Activated effector memory CD4-positive, alpha-beta T cell treated with Interleukin-2 at 50 U/mL for 16 hours (primary cell): ENCODE measurements at regions not wholly inside any gene's neighbourhood (a gene's known extent, or its start where the extent isn't known, plus 50 kb on each side); places are given as distances from the start of the nearest gene placed in this dataset.

Experiments used
- DNase-seq: peaks from one replicate; pipeline ENCODE4 v3.0.0-alpha.2; 2020

DNA sequence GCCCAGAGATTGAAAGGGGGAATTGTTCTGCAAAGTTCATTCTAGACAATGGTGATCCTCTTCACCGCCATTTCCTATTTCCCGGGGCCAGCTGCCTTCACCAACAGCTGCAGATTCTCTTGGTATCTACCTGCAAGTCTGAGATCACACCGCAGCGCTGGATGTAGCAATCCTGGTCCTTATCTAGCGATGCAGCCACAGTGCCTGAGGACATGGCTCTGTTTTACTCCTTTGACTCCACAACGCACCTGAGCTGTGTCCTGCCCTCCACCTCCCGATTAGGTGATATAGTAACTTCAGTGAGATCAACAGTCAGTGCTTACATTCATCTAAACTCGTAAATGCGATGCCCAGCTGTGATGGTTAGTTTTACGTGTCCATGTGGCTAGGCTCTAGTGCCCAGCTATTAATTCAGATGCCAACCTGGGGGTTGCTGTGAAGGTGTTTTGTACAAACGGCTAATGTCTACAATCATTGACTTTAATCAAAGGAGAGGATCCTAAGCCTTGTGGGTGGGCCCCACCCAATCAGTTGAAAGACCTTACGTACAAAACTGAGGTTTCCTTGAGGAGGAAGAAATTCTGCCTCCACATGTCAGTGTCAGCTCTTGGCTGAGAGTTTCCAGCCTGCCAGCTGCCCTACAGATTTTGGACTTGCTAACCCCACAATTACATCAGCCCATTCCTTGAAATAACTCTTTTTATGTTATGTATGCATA, 189.8 kb downstream of the SH3BP4 start:
- DNase-seq: no peak

DNA sequence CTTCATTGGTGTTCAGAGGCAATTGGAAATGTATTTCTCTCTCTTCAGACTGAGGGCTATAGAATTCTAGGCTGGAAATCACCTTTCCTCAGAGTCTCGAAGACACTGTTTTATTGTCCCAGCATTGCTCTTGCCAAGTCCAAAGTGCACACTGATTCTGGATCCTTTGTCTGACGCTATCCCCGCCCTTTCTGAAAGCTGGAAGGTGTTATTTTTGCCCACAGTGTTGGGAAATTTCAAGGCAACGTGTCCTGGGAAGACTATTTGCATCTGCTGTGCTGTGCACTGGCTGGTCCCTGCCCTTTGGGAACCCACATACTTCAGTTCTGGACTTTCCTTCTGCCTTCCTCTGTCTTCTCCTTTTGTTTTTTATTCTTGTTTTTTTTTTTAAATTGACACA, 190.8 kb downstream of the SH3BP4 start:
- no peak for DNase-seq

DNA sequence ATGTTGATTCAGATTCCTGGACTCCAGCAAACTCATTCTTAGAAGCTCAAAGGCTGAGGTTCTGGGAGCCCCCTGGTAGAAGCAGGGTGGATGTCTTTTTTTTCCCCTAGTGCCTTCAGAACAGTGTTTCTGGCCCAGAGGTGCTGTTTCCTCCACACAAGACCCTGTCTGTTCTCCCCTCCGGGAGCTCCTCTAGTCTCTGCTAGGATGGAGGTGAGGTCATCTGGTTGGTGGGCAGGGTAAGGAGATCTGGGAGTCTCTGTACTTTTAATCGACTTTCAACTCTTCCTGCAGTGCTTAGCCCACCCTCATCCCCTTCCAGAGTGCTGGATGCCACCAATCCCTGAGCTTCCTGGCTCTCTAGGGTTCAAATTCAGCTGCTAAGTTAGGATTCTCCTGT, 192.0 kb downstream of the SH3BP4 start:
- no peak for DNase-seq

DNA sequence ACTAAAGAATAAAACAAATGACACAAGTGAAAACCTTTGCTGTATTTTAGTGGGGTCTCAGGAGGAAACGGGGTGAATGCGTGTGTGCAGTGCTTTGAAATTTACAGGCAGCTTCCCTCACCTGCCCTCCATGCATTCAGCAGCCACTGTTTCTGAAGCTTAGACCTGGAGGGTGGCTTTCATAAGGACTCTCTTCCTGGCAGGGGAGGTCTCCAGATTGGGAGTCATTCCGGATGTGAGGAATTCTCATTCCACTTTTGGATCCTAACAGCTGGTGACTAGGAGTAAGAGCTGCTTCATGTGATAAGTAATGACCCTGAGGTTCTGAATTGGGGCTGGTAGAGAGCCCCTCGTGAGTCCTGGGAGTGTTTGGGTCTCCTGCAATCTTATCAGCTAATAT, 192.5 kb downstream of the SH3BP4 start:
- no peak for DNase-seq

DNA sequence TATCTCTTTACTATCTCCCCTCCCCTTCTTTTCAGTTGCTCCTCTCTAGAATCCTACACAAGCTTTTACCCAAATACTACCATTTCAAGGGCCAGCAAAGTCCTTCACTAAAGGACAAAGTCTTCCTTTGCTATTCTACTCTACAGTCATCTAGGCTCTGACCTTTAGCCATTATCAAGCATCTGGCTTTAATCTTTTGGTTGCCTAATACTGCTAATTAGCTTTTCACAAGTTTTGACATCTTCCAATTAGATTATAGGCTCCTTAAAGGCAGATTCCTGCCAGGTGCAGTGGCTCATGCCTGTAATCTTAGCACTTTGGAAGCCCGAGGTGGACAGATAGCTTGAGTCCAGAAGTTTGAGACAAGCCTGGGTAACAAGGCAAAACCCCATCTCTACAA, 194.4 kb downstream of the SH3BP4 start:
- no peak for DNase-seq

DNA sequence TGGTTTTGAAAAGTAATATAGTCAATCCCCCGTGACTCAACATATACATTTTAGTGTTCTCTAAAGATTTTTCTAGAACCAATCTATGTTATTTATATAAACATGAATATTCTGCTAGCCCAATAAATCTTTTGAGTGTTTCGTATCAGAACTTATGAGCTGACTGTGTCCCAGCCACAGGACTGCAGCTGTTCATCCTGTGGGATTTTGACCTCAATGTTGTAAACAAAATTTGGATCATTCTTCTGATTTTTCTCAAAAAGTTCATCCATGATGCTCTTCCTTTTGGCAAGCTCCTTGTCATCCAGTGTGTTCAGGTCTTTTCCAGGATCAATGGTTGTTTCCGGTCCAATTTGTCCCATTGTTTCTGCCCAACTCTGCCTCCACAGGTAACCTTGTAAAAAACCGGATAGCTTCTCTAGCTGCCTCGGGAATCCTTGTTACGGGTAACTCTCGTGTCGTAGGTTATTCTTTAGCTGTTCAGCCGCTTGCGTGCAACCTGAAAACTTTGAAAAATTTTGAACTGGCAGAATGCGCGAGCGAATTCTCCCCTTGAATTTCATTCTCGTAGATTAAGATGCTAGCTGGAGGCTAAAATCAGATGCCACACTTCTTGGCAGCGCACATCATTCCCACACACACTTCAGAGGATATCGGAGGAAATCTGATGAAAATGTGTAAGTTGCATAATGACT, 195.2 kb downstream of the SH3BP4 start:
- no peak for DNase-seq

DNA sequence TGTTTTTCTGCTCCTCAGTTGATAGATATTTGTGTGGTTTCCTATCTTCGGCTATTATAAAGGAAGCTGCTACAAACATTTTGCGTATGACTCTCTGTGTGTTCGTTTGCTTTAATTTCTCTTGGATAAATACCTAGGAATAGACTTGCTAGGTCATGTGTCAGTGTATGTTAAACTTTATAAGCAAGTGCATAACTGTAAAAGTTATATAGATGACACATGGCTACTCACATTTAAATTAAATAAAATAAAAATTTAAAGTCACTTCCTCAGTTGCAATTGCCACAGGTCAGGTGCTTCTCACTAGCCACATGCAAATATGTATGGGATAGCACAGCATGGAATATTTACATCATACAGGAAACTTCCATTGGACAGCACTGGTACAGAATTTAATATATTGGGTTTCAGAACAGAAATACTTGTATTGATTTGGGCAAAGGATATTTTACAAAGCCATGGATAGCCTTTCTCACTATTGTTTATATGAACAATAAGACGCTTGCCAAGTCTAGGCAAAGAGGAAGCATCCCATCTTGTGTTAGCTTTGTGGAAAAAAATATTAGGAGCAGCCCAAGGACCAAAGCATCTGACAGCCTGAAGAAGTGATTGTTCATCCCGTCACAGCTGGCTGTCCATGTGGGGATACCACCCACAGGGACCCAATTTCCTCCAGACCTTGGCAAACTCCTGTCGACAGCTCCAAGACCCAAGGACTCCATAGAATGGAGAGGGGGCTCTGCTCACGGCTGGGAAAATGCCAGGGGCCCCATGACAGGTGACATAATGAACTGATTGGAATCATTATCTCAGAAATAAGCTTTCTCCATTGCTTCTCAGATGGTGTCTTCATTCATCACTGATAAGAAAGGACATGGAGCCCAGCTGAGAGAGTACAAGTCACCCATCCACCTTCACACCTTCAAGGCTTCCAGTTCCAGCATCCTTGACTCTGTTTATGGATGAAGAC, 196.7 kb downstream of the SH3BP4 start:
- no peak for DNase-seq

DNA sequence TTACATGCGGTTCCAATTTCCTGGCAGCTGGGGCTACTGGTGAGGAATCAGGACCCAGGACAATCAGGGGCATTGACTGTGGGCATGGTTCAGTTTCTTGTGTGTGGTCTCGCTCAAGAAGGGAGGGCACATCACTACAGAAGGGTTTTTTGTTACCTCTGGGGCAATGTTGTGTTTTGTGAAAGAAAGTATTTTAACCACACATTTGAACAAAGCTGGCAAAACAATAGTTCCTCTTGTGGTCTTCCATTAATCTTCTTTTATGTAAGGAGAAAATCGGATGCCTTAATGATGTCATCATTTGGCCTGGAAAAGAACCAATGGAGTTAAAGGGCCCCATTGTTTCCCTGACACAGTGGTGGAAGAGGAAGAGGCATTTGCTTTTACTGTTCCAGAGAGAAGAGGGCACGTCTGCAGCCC, 197.4 kb downstream of the SH3BP4 start:
- no peak for DNase-seq

DNA sequence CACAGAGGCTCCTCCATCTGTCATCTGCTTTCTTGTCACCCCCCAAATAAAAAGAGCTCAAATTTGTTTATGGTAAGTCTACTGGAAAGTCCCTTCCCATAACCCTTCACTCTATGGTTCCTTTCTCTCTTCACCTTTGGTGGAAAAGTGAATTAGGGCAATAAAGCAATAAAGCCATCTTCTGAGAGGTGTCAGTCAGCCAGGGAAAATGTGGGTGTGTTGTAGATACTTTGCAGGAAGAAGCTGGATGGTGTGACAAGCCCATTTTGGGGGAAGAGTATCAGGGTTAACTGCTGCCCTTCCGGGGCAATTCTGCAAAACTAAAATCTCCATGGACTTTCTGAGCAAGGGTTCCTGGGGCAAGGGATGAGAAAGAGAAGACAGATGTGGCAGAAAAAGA, 197.9 kb downstream of the SH3BP4 start:
- no peak for DNase-seq

DNA sequence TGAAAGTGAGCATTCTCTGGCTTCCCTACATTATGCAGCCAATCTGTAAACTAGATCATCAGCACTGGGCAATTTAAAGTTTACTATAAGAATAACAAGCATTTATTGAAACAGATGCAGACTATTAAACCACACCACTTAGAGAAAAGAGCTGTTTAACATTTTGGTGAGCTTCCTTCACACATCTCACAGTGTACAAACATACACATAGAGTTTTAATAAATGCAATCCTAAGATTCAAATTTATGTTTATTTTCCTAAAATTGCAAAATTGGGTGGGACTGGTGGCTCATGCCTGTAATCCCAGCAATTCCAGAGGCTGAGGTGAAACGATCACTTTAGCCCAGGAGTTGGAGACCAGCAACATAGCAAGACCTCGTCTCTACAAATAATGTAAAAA, 199.3 kb downstream of the SH3BP4 start:
- DNase-seq: no peak

DNA sequence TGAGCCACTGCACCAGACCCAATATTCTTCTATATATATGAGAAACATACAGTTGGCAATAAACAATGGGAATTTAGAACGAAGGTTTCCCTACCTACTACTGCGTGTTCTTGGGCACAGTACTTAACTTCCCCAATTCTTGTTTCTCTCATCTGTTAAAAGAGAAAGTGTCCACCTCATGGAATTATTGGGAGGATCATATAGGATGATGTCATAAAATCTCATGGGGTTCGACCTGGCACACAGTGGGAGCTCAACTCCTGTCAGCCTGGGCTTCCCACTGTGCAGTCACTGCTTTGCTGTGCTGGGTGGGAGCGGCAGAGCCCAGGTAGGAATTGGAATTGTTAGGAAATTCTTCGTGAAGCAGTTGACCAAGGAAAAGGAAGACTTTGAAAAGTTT, 203.3 kb downstream of the SH3BP4 start:
- DNase-seq: no peak

DNA sequence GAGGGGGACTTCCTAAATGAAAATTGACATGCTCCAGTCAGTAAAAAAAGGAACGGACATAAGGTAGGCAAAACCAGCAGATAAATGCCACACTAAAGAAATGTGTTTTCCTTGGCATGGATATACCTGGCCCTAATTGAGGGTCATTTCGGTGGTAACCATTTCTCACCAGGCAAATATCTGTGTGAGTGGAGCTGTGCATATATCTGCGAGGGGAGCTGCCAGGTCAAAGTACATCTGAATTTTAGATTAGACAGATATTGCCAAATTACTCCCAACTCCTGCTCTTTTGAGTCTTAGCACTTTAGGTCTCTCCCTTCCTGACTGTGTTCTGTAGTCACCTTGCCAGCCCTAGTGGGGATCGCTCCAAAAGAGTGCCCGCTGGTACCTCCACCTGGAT, 204.2 kb downstream of the SH3BP4 start:
- no peak for DNase-seq

DNA sequence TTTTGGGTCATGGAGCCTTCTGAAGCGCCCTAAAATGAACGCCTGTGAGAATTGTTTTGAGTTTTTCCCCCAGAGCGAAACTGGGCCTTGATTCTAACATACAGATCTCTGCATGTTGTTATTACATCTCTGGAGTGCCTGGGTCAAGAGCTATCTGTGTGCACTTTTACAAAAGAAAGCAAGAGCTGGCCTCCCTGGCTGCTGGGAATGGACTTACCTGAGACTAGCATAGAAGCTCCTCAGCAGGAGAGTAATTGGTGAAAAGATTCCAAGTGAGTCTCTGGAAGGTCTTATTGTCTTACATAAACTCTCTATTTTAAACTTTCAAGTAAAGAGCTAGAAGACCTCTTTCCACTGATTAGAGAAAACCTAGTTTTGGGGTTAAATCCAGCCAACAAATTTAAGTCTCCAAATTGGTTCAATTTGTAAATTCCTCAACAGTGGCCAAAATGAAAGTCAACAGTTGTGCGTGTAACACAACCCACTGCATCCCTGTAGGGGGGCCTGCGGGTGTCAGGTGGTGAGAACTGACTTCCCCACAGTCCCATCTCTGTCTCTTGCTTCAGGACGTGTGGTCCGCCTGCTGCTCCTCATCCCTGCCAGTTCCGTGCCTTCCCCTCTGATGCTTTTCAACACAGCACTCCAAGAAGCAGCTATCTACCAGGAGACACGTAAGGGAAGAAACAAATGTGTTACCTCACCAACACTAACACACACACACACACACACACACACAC, 206.1 kb downstream of the SH3BP4 start:
- no peak for DNase-seq

DNA sequence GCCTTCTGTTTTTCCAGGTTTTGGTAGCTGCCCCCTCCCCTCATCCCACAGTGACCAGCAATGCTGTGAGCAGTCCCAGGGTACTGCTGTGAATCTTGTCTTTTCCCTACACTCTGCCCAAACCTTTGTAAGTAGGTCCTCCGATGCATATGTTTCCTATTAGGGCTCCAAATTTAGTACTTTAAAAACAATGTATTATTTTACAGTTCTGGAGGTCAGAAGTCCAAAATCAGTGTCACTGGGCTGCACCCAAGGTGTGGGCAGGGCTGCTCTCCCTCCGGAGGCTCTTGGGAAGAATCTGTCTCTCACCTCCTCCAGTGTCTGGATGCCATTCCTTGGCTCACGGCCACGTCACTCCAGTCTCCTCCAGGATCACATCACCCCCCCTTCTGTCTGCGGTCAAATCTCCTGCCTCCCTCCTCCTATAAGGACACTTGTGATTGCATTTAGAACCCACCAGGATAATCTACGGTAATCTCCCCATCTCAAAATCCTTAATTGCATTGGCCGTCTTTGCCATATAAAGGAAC, 208.5 kb downstream of the SH3BP4 start:
- no peak for DNase-seq

DNA sequence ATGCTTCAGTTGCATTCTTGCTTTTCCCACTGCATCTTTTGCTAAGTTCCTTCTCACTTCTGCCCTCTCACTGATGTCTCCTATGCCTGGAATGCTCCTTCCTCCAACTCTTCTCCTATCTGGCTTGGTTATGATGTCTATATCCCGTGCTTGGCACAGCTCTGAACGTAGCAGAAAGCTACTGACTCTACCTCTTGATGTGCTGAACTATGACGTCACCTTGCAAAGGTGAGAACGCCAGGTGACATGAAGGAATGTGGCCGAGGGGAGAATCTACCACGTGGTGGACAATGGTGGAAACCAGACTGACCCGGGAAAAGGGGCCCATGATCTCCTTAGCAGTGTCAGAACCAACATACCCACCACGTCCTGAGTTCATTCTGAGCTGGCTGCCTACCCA, 209.7 kb downstream of the SH3BP4 start:
- DNase-seq: no peak

DNA sequence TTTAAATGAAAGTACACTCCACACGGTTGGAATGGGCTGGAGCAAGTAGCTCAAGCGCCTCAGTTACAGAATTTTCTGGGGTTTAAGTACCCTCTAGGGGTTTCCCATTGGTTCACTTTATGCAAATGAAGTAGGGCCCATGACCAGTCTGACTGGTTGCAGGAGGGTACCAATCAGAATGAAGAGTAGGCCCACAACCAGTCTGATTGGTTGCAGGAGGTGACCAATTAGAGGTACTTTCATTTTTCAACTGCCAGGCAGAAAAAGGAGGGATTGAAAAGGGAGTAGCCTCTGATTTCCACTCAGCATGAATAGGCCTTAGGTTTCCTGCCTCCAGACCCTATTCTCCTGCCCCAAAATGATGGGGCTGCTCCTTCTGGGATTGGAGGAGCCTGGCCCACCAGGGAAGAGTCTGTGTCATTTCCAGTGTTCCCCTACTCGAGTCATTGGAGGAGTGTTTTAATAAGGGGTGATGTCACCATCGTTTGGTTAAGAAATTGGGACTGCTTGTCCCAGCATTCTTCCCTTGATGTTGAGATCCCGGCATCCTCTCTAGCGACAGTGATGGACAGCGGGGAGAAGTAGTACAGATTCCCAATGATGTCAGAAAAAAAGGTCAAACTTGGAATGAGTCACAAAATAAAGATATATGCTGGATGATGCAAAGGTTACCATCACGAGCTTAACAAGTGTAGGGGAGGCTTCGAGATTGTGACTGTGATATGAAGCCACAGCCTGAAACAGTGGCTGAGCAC, 210.4 kb downstream of the SH3BP4 start:
- no peak for DNase-seq

DNA sequence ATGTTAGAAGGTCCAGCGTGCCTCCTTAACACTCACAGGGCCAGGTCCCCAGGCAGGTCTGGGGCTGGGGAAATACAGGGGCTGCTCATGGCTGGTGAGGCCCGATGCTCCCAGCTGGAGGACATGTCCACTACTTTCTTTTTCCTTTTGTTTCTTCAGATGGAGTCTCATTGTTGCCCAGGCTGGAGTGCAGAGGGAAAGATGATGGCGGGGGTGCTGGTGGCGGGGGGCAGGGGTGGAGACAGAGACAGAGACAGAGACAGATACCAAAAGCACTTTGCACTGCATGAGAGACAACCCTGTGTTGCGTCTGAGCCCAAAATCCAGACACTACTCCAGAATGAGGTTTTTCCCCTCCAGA, 211.0 kb downstream of the SH3BP4 start:
- DNase-seq: no peak

DNA sequence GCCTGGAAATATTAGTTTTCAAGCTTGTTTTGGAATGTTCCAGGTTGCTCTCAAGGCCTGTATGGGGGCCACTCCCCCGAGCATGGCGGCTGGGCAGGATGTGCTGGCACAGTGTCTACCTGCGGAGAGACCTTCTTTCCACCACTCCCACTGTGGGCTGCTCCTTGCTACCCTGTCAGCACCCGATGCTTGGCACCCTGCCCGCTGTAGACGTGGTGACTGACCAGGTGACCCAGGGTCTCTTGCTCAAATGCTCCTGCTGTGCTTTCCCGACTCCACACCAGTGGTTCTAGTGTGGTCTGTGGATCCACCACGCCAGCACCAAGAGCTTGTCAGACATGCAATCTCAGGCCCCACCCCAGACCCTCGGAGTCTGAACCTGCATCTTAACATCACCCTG, 213.3 kb downstream of the SH3BP4 start:
- no peak for DNase-seq

DNA sequence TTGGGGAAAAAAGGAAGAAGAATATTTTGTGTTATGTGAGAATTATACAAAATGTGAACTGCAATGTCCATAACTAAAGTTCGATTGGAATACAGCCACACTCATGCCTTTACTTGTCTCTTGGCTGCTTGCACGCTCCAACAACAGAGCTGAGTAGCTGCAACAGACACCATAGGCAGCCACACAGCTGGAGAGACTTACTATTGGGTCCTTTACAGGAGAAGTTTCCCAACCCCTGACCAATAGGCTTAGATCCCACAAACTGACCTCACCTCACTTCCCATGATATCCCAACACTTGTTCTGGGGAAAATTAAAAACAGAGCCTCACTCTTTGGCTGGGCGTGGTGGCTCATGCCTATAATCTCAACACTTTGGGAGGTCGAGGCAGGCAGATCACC, 213.8 kb downstream of the SH3BP4 start:
- DNase-seq: no peak

DNA sequence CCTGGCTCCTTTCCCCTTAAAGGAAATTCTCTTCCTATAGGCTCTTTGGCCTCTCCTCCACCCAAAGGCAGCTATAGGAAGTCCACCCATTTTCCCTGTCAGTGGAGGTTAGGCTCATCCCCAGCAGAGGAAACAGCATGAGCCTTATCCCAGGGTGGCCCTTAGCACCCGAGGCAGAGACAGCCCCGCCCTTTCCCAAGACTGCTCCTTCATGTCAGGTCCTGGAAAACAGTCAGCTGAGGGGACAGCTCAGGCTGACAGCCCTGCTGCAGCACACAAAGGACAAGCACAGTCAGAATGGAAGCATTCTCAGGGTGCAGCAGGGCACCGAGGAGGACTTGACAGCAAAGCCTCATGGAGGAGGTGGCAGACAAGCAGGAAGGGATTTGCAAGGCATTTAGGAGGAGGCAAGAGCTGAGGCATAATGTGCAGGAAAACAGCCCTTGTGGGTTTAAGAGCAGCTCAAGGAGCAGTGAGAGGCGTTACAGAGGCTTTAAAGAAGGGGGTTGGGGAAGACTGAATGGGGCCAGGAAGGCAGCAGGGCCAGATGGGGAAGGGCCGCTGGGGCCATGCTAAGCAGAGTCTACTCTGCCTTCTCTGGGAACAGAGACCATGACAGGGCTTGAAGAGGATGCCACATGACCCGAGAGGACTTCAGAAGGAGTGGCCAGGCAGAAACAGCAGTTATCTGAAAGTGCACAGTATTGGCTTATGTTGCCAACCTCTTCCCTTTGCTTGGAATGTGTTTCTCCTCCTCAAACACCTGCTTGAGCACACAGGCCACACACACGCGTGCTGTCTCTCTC, 216.6 kb downstream of the SH3BP4 start:
- no peak for DNase-seq

DNA sequence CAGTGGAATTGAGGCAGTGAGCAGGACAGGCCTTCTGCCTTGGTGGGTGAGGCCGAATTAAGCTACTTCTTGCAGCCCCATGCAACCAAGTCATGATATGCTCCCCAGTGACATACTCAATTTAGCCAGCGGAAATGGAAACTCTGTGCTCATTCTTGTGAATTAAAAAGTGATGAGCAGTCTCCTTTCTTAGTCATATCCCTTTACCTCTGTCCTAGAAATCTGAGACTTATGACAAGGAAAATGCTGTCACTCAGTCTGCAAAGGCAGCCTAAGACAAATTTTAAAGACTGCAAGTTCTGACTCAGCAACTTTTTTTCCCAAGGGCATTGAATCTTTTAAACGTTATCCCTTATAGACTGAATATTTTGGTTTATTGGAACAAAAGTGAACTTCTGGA, 218.2 kb downstream of the SH3BP4 start:
- DNase-seq: no peak
